H1 (cell line): ENCODE measurements at regions not wholly inside any gene's neighbourhood (a gene's known extent, or its start where the extent isn't known, plus 50 kb on each side); places are given as distances from the start of the nearest gene placed in this dataset.

Experiments used
- CTCF ChIA-PET: fragments of 300-600 bp; sonication (Branson Sonifier 250); formaldehyde crosslinking; loops from one replicate; lab custom pipeline; 2021; ENCODE audit not compliant: partially characterized antibody; lab: Charles Lee
- POLR2A ChIA-PET: fragments of 300-600 bp; sonication (Branson Sonifier 250); formaldehyde crosslinking; loops from one replicate; lab custom pipeline; 2021; ENCODE audit warnings: inconsistent platforms; ENCODE audit not compliant: partially characterized antibody; lab: Charles Lee
- DNase-seq, 2 experiments: peaks; one replicate each; pipeline versions ENCODE4 v3.0.0 to v3.0.0-alpha.2; 2010 to 2022; ENCODE audit warnings: low spot score in 2 of 2, low read depth in 1 of 2, mixed read lengths in 1 of 2
- FAIRE-seq: peaks from 2 replicates; lab custom pipeline; 2011; peaks lifted over from hg19 to GRCh38; lab: Jason Lieb, UNC
- H2AFZ ChIP-seq: 2 replicates; pipeline ENCODE4 v1.8.1; 2012; ENCODE audit warnings: low read length, inconsistent platforms
- H2AK5ac ChIP-seq: 2 replicates; pipeline ENCODE4 v1.6.1; 2013; ENCODE audit warnings: low read depth, low read length
- H2BK120ac ChIP-seq: replicated peaks from 2 replicates; pipeline ENCODE3; 2013; ENCODE audit warnings: low read depth, low read length, inconsistent platforms
- H2BK12ac ChIP-seq: 2 replicates; pipeline ENCODE4 v1.6.1; 2013; ENCODE audit warnings: low read depth, low read length
- H2BK15ac ChIP-seq: 2 replicates; pipeline ENCODE4 v1.6.1; 2013; ENCODE audit warnings: low read length
- H2BK20ac ChIP-seq: 2 replicates; pipeline ENCODE4 v1.6.1; 2013; ENCODE audit warnings: low read length
- H2BK5ac ChIP-seq: 2 replicates; pipeline ENCODE4 v1.6.1; 2013; ENCODE audit warnings: low read depth, low read length
- H3K14ac ChIP-seq: 2 replicates; pipeline ENCODE4 v1.6.1; 2013; ENCODE audit warnings: inconsistent platforms; ENCODE audit not compliant: insufficient read length
- H3K18ac ChIP-seq: 2 replicates; pipeline ENCODE4 v1.6.1; 2013; ENCODE audit warnings: low read length; ENCODE audit errors: extremely low read depth
- H3K23ac ChIP-seq: 2 replicates; pipeline ENCODE4 v1.6.1; 2013; ENCODE audit warnings: inconsistent platforms; ENCODE audit not compliant: insufficient read length
- H3K23me2 ChIP-seq: 2 replicates; pipeline ENCODE4 v1.6.1; 2013; ENCODE audit warnings: low read depth, low read length
- H3K27ac ChIP-seq: 2 replicates; pipeline ENCODE4 v1.6.1; 2011; ENCODE audit warnings: low read depth, low read length, inconsistent platforms
- H3K27me3 ChIP-seq, 4 experiments: replicated peaks in 1 of 4; 1 replicate in 1 of 4; 2 replicates in 3 of 4; pipeline versions ENCODE4 v1.6.1 to v1.8.1; 2011 to 2013; ENCODE audit warnings: low read length in 3 of 4, mild to moderate bottlenecking in 3 of 4, inconsistent platforms in 2 of 4, mixed read lengths in 2 of 4, moderate library complexity in 1 of 4; ENCODE audit not compliant: control insufficient read depth in 3 of 4, insufficient read depth in 3 of 4; ENCODE audit errors: extremely low read depth in 1 of 4
- H3K36me3 ChIP-seq, 4 experiments: 2 replicates each; pipeline versions ENCODE4 v1.6.1 to v1.8.1; 2011 to 2013; ENCODE audit warnings: mild to moderate bottlenecking in 4 of 4, low read length in 3 of 4, moderate library complexity in 2 of 4, control low read depth in 1 of 4, inconsistent platforms in 1 of 4; ENCODE audit not compliant: insufficient read depth in 4 of 4, control insufficient read depth in 2 of 4
- H3K4ac ChIP-seq: replicated peaks from 2 replicates; pipeline ENCODE3; 2013; ENCODE audit warnings: low read length, low read depth, mixed read lengths, inconsistent platforms; ENCODE audit not compliant: insufficient read length
- H3K4me1 ChIP-seq, 4 experiments: replicated peaks in 1 of 4; 1 replicate in 1 of 4; 2 replicates in 3 of 4; pipeline versions ENCODE4 v1.6.1 to v1.8.1; 2011 to 2013; ENCODE audit warnings: low read length in 3 of 4, inconsistent platforms in 2 of 4, mixed read lengths in 1 of 4; ENCODE audit not compliant: insufficient read depth in 4 of 4, control insufficient read depth in 3 of 4
- H3K4me2 ChIP-seq, 2 experiments: 2 replicates each; pipeline versions ENCODE4 v1.6.1 to v1.8.1; 2011 to 2013; ENCODE audit warnings: low read depth in 2 of 2, low read length in 2 of 2, control low read depth in 1 of 2, inconsistent platforms in 1 of 2, mild to moderate bottlenecking in 1 of 2; ENCODE audit not compliant: insufficient read depth in 1 of 2
- H3K4me3 ChIP-seq, 4 experiments: fragments of 200-600, 300-600 bp in 1 of 4; sonication (generic), shearing (Covaris generic), sonication (Bioruptor Twin) in 1 of 4; 2 replicates each; pipeline versions ENCODE4 v1.5.1 to v1.8.1; 2011 to 2016; ENCODE audit warnings: low read length in 4 of 4, low read depth in 3 of 4, control low read depth in 2 of 4, inconsistent platforms in 2 of 4, mild to moderate bottlenecking in 2 of 4, mixed read lengths in 1 of 4, moderate library complexity in 1 of 4; ENCODE audit not compliant: insufficient read depth in 2 of 4; ENCODE audit errors: extremely low read depth in 1 of 4
- H3K56ac ChIP-seq: replicated peaks from 2 replicates; pipeline ENCODE3; 2013; ENCODE audit warnings: low read depth, mild to moderate bottlenecking, mixed read lengths, low read length, inconsistent platforms; ENCODE audit not compliant: insufficient read length
- H3K79me1 ChIP-seq: 2 replicates; pipeline ENCODE4 v1.6.1; 2013; ENCODE audit warnings: low read depth, low read length, control low read depth
- H3K79me2 ChIP-seq, 2 experiments: 2 replicates each; pipeline versions ENCODE4 v1.6.1 to v1.8.1; 2012 to 2013; ENCODE audit warnings: low read length in 2 of 2, mild to moderate bottlenecking in 2 of 2, inconsistent platforms in 1 of 2; ENCODE audit not compliant: insufficient read depth in 2 of 2, control insufficient read depth in 1 of 2
- H3K9ac ChIP-seq, 4 experiments: replicated peaks in 1 of 4; 1 replicate in 1 of 4; 2 replicates in 3 of 4; pipeline versions ENCODE4 v1.6.1 to v1.8.1; 2011 to 2013; ENCODE audit warnings: low read depth in 3 of 4, low read length in 3 of 4, control low read depth in 2 of 4, mild to moderate bottlenecking in 2 of 4, moderate library complexity in 2 of 4, inconsistent platforms in 1 of 4; ENCODE audit errors: extremely low read depth in 1 of 4
- H3K9me3 ChIP-seq, 2 experiments: 2 replicates each; pipeline versions ENCODE4 v1.6.1 to v1.8.1; 2012 to 2013; ENCODE audit warnings: mild to moderate bottlenecking in 2 of 2, moderate library complexity in 2 of 2, control low read depth in 1 of 2, inconsistent platforms in 1 of 2, low read depth in 1 of 2, low read length in 1 of 2, mixed read lengths in 1 of 2; ENCODE audit not compliant: insufficient read depth in 2 of 2
- H4K20me1 ChIP-seq, 2 experiments: replicated peaks in 1 of 2; 2 replicates each; pipeline versions ENCODE3 to v1.8.1; 2011 to 2013; ENCODE audit warnings: inconsistent platforms in 2 of 2, low read length in 2 of 2, mild to moderate bottlenecking in 1 of 2; ENCODE audit not compliant: insufficient read depth in 2 of 2, control insufficient read depth in 1 of 2
- H4K5ac ChIP-seq: 2 replicates; pipeline ENCODE4 v1.6.1; 2013; ENCODE audit warnings: low read length, low read depth, mixed read lengths, inconsistent platforms; ENCODE audit not compliant: insufficient read length
- H4K8ac ChIP-seq: 2 replicates; pipeline ENCODE4 v1.8.0; 2013; ENCODE audit warnings: mild to moderate bottlenecking, moderate library complexity, low read length, inconsistent platforms; ENCODE audit not compliant: insufficient read depth; ENCODE audit errors: extremely low read depth
- H4K91ac ChIP-seq: replicated peaks from 2 replicates; pipeline ENCODE3; 2013; ENCODE audit warnings: low read length, mixed read lengths, inconsistent platforms; ENCODE audit not compliant: insufficient read length
- GTF2F1 ChIP-seq: IDR thresholded peaks from 2 replicates; pipeline ENCODE4 v1.6.1; 2012; ENCODE audit warnings: low read depth, low read length, improper control_type of control experiment, borderline replicate concordance
- WGBS, 2 experiments: shearing (Covaris generic) in 1 of 2; methylation state at CpG; one replicate each; pipeline versions ENCODE4 v1.1.6 to v1.1.7; 2013 to 2015; ENCODE audit warnings: low lambda C conversion rate in 2 of 2, mixed read lengths in 2 of 2, inconsistent platforms in 1 of 2, low coverage in 1 of 2, missing lambda C conversion rate in 1 of 2; ENCODE audit not compliant: insufficient replicate concordance in 2 of 2, insufficient coverage in 1 of 2, insufficient read length in 1 of 2; ENCODE audit errors: extremely low coverage in 1 of 2, missing lambda C conversion rate in 1 of 2; 5-methylcytosine and 5-hydroxymethylcytosine counted together

DNA sequence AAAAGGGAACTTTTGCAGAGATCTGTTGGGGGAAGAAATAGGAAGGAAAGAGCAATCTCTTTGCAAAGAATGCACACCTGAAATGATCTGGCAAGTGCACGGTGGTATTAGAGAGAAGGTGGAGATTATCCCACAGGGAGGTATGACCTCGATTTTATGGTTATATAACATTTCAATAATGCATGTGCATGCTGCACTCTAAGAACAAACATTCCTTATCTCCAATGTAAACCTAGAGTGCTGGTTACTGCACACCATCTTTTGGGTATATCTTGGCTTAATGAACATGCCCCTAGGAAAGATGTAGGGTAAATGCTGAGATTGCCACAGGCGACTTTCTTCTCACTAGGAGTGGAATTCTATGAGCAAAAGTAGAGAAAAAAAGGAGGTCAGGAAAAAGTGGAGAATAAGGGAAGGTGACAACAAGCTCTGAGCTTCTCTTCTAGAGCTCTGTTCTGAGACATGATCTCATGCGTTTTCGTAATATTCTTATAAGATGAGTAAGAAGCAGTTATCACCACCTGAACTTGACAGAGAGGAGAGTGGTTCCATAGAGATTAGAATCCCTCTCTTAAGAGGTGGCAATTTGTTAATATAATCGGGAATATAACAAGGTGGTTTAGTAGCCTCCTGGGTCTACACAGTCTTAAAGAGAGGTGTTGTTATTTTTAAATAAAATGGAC, 117.5 kb upstream of the TMC3 start:
- no peaks in the 10 kb centered on the region for H3K36me3 ChIP-seq
- H3K4me1 ChIP-seq, result no peaks in the 10 kb centered on the region
- H3K18ac ChIP-seq, result no peak overlapping the region
- H3K4me2 ChIP-seq, result no peak overlapping the region
- H3K14ac ChIP-seq, result no peak overlapping the region
- no peak overlapping the region for H2AFZ ChIP-seq
- H3K4me3 ChIP-seq, result no peak overlapping the region
- H3K79me1 ChIP-seq, result no peaks in the 10 kb centered on the region
- H2BK15ac ChIP-seq, result no peak overlapping the region
- H3K23ac ChIP-seq, result no peak overlapping the region
- no peaks in the 10 kb centered on the region for H3K23me2 ChIP-seq
- H4K5ac ChIP-seq, result no peak overlapping the region
- H2BK20ac ChIP-seq, result no peak overlapping the region
- no peak overlapping the region for H3K9ac ChIP-seq
- H3K27me3 ChIP-seq, result no peaks in the 10 kb centered on the region
- no peak overlapping the region for H4K91ac ChIP-seq
- ChIA-PET CTCF (interaction anchor here (1.4 to 5.2 kb wide), 2 partner anchors 11 to 25 kb away, joined by 3 to 29 read pairs; no protein-coding TSS in a partner anchor), POLR2A (no interaction called here)
- H2AK5ac ChIP-seq, result no peak overlapping the region
- no peaks in the 10 kb centered on the region for H4K20me1 ChIP-seq
- no peak overlapping the region for H3K56ac ChIP-seq
- H3K4ac ChIP-seq, result no peak overlapping the region
- H2BK12ac ChIP-seq, result no peak overlapping the region
- H3K9me3 ChIP-seq, result no peaks in the 10 kb centered on the region
- H3K79me2 ChIP-seq, result no peaks in the 10 kb centered on the region
- H3K27ac ChIP-seq, result no peak overlapping the region
- H4K8ac ChIP-seq, result no peak overlapping the region
- no peak overlapping the region for H2BK120ac ChIP-seq
- no peak for DNase-seq
- TF ChIP-seq GTF2F1, result no peak
- FAIRE-seq, result no peak
- H2BK5ac ChIP-seq, result no peak overlapping the region
- 95% methylated on average over 6 of the region's 6 CpGs; no CpG with 5 or more reads in 1 of the 2 experiments for WGBS, 2 experiments
